ENCODE measurements at regions not wholly inside any gene's neighbourhood (a gene's known extent, or its start where the extent isn't known, plus 50 kb on each side); places are given as distances from the start of the nearest gene placed in this dataset.

- Histone ChIP-seq H3K9me3 (ENCODE audit: control insufficient read depth in 2 of 2, low read length in 2 of 2) (no peaks in the 10 kb centered on the region), H3K4me3 (ENCODE audit: low read length in 2 of 2) (no peak overlapping the region), H3K27ac (ENCODE audit: low read depth in 2 of 2, low read length in 2 of 2) (no peak overlapping the region), H3K9ac (ENCODE audit: low read depth in 1 of 2, low read length in 2 of 2) (no peak overlapping the region), H3K4me1 (ENCODE audit: control insufficient read depth in 2 of 2, insufficient read depth in 2 of 2, low read length in 2 of 2) (no peaks in the 10 kb centered on the region), H3K27me3 (ENCODE audit: control insufficient read depth in 2 of 2, insufficient read depth in 2 of 2, low read length in 2 of 2) (no peaks in the 10 kb centered on the region), H3K36me3 (ENCODE audit: control insufficient read depth in 2 of 2, insufficient read depth in 2 of 2, low read length in 2 of 2) (no peaks in the 10 kb centered on the region)
Measured at GRCh38 chr2:164252568-164253287, 368.6 kb downstream of the GRB14 start.

DNA sequence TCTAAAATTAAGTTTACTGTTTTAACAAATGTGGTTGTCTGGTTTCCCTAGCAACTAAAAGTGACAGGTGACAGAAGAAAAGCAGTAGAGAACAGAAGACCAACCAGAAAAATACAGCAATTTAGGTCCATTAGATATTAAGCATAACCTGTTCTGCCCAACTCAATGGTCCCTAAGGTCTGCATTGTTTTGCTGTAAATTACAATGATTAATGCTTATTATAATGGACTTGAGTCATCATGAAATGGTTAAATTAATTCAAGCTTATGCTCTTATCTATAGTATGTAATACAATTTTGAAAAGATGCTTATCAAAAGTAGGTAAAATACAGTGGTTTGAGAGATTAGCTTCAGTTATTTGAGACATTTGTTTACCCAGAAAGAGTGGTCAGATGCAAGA, 378.0 kb downstream of the GRB14 start:
- Histone ChIP-seq H3K36me3 (ENCODE audit: control insufficient read depth in 2 of 2, insufficient read depth in 2 of 2, low read length in 2 of 2) (no peaks in the 10 kb centered on the region), H3K9ac (ENCODE audit: low read depth in 1 of 2, low read length in 2 of 2) (no peak overlapping the region)

DNA sequence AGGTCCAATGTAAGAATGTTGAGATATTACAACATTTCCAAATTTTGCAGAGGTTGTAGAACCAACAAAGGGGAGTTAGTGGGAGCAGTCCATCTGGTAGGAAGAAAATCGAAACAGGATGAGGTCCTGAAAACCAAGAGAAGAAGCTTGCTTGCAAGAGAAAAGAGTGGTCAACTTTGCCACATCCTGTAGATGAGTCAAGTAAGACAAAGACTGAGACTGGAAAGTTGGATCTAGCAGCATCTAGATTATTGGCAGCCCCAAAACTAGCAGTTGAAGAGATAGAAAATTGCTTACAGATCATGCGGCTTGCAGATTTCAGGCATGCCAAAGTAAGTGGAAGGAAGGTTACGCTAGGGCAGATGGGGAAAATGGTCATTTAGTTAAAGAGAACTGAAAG, 378.9 kb downstream of the GRB14 start:
- H3K4me3 ChIP-seq (ENCODE audit: low read length in 2 of 2) = no peak overlapping the region
- no peaks in the 10 kb centered on the region for H3K4me1 ChIP-seq (ENCODE audit: control insufficient read depth in 2 of 2, insufficient read depth in 2 of 2, low read length in 2 of 2)
- H3K9me3 ChIP-seq (ENCODE audit: control insufficient read depth in 2 of 2, low read length in 2 of 2) = no peaks in the 10 kb centered on the region
- H3K36me3 ChIP-seq (ENCODE audit: control insufficient read depth in 2 of 2, insufficient read depth in 2 of 2, low read length in 2 of 2) = no peaks in the 10 kb centered on the region
- H3K27me3 ChIP-seq (ENCODE audit: control insufficient read depth in 2 of 2, insufficient read depth in 2 of 2, low read length in 2 of 2) = no peaks in the 10 kb centered on the region
- no peak overlapping the region for H3K27ac ChIP-seq (ENCODE audit: low read depth in 2 of 2, low read length in 2 of 2)
- no peak overlapping the region for H3K9ac ChIP-seq (ENCODE audit: low read depth in 1 of 2, low read length in 2 of 2)

More for the DNA sequence above, 378.0 kb downstream of the GRB14 start:
- H3K4me3 ChIP-seq (ENCODE audit: low read length in 2 of 2) = no peak overlapping the region
- H3K27me3 ChIP-seq (ENCODE audit: control insufficient read depth in 2 of 2, insufficient read depth in 2 of 2, low read length in 2 of 2) = no peaks in the 10 kb centered on the region
- H3K9me3 ChIP-seq (ENCODE audit: control insufficient read depth in 2 of 2, low read length in 2 of 2) = no peaks in the 10 kb centered on the region
- H3K4me1 ChIP-seq (ENCODE audit: control insufficient read depth in 2 of 2, insufficient read depth in 2 of 2, low read length in 2 of 2) = no peaks in the 10 kb centered on the region
- no peak overlapping the region for H3K27ac ChIP-seq (ENCODE audit: low read depth in 2 of 2, low read length in 2 of 2)

DNA sequence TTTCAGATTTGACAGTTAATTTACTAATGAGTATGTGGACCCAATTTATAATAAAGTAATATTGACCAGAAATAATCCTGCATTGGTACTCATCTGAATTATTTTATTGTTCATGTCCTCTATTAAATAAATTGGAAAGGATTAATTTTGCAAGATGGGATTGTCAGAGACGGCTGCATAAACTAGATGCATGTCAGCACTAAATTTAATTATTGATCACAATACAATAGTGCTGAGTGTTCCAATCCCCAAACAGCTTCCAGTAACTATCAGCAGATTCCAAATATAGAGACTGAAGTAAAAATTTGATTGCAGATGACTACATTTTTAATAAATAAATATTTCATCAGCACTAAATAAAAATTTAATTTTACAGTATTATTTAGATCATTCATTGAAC, 387.2 kb downstream of the GRB14 start:
- Histone ChIP-seq H3K9me3 (ENCODE audit: control insufficient read depth in 2 of 2, low read length in 2 of 2) (no peaks in the 10 kb centered on the region), H3K27me3 (ENCODE audit: control insufficient read depth in 2 of 2, insufficient read depth in 2 of 2, low read length in 2 of 2) (no peaks in the 10 kb centered on the region), H3K4me1 (ENCODE audit: control insufficient read depth in 2 of 2, insufficient read depth in 2 of 2, low read length in 2 of 2) (no peaks in the 10 kb centered on the region), H3K27ac (ENCODE audit: low read depth in 2 of 2, low read length in 2 of 2) (no peak overlapping the region), H3K4me3 (ENCODE audit: low read length in 2 of 2) (no peak overlapping the region), H3K36me3 (ENCODE audit: control insufficient read depth in 2 of 2, insufficient read depth in 2 of 2, low read length in 2 of 2) (no peaks in the 10 kb centered on the region), H3K9ac (ENCODE audit: low read depth in 1 of 2, low read length in 2 of 2) (no peak overlapping the region)

DNA sequence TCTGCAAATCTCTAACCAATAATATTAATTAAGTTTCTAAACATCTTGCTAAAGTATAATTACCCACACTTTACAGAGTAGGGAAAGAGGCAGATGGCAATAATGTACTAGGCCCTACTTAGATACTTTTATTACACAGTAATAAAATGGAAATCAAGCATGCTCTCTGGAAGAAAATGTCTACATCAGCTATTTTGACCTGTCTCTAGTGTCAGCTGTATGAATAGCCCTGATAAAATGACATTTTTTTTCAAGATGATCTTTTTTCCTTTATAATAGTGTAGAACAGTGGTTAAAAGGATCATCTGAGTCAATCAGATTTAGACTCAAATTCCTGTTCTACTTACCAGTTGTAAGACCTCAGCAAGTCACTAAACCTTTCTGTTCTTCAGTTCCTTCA, 397.3 kb downstream of the GRB14 start:
- H3K27ac ChIP-seq (ENCODE audit: low read depth in 2 of 2, low read length in 2 of 2) = no peak overlapping the region
- H3K4me3 ChIP-seq (ENCODE audit: low read length in 2 of 2) = no peak overlapping the region
- H3K4me1 ChIP-seq (ENCODE audit: control insufficient read depth in 2 of 2, insufficient read depth in 2 of 2, low read length in 2 of 2) = no peaks in the 10 kb centered on the region
- no peaks in the 10 kb centered on the region for H3K36me3 ChIP-seq (ENCODE audit: control insufficient read depth in 2 of 2, insufficient read depth in 2 of 2, low read length in 2 of 2)
- H3K27me3 ChIP-seq (ENCODE audit: control insufficient read depth in 2 of 2, insufficient read depth in 2 of 2, low read length in 2 of 2) = no peaks in the 10 kb centered on the region
- no peaks in the 10 kb centered on the region for H3K9me3 ChIP-seq (ENCODE audit: control insufficient read depth in 2 of 2, low read length in 2 of 2)
- no peak overlapping the region for H3K9ac ChIP-seq (ENCODE audit: low read depth in 1 of 2, low read length in 2 of 2)

GRCh38 chr2:164221473-164221872, 399.8 kb downstream of the GRB14 start:
- Histone ChIP-seq H3K27ac (ENCODE audit: low read depth in 2 of 2, low read length in 2 of 2) (no peak overlapping the region), H3K36me3 (ENCODE audit: control insufficient read depth in 2 of 2, insufficient read depth in 2 of 2, low read length in 2 of 2) (no peaks in the 10 kb centered on the region), H3K4me3 (ENCODE audit: low read length in 2 of 2) (no peak overlapping the region), H3K9ac (ENCODE audit: low read depth in 1 of 2, low read length in 2 of 2) (no peak overlapping the region), H3K27me3 (ENCODE audit: control insufficient read depth in 2 of 2, insufficient read depth in 2 of 2, low read length in 2 of 2) (no peaks in the 10 kb centered on the region), H3K9me3 (ENCODE audit: control insufficient read depth in 2 of 2, low read length in 2 of 2) (no peaks in the 10 kb centered on the region), H3K4me1 (ENCODE audit: control insufficient read depth in 2 of 2, insufficient read depth in 2 of 2, low read length in 2 of 2) (no peaks in the 10 kb centered on the region)

DNA sequence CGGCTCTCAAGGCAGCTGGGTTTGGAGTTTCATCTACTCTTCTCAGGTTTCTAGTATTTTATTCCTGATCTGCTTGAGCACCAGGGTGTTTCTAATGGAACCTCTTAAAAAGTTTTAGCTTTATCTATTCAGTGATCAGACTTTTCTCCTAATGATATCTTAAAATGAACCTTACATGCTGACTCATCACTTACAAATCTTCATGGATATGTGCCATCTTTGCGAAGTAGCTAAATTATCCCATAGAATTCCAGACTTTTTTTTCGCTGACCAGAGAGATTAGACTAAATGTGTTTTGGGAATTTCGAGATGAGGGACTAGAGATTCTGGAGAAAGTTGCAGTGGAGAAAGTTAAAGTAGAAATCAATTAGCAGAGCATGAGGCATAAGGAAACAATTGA, 401.0 kb downstream of the GRB14 start:
- Histone ChIP-seq H3K4me3 (ENCODE audit: low read length in 2 of 2) (no peak overlapping the region), H3K9ac (ENCODE audit: low read depth in 1 of 2, low read length in 2 of 2) (no peak overlapping the region), H3K9me3 (ENCODE audit: control insufficient read depth in 2 of 2, low read length in 2 of 2) (no peaks in the 10 kb centered on the region), H3K4me1 (ENCODE audit: control insufficient read depth in 2 of 2, insufficient read depth in 2 of 2, low read length in 2 of 2) (no peaks in the 10 kb centered on the region), H3K27me3 (ENCODE audit: control insufficient read depth in 2 of 2, insufficient read depth in 2 of 2, low read length in 2 of 2) (no peaks in the 10 kb centered on the region), H3K36me3 (ENCODE audit: control insufficient read depth in 2 of 2, insufficient read depth in 2 of 2, low read length in 2 of 2) (no peaks in the 10 kb centered on the region), H3K27ac (ENCODE audit: low read depth in 2 of 2, low read length in 2 of 2) (no peak overlapping the region)

GRCh38 chr2:164213916-164214315, 407.4 kb downstream of the GRB14 start:
- no peaks in the 10 kb centered on the region for H3K4me1 ChIP-seq (ENCODE audit: control insufficient read depth in 2 of 2, insufficient read depth in 2 of 2, low read length in 2 of 2)
- no peak overlapping the region for H3K9ac ChIP-seq (ENCODE audit: low read depth in 1 of 2, low read length in 2 of 2)
- no peak overlapping the region for H3K27ac ChIP-seq (ENCODE audit: low read depth in 2 of 2, low read length in 2 of 2)
- H3K36me3 ChIP-seq (ENCODE audit: control insufficient read depth in 2 of 2, insufficient read depth in 2 of 2, low read length in 2 of 2) = no peaks in the 10 kb centered on the region
- H3K4me3 ChIP-seq (ENCODE audit: low read length in 2 of 2) = no peak overlapping the region
- no peaks in the 10 kb centered on the region for H3K27me3 ChIP-seq (ENCODE audit: control insufficient read depth in 2 of 2, insufficient read depth in 2 of 2, low read length in 2 of 2)
- H3K9me3 ChIP-seq (ENCODE audit: control insufficient read depth in 2 of 2, low read length in 2 of 2) = no peaks in the 10 kb centered on the region

GRCh38 chr2:164205347-164205746, 415.9 kb downstream of the GRB14 start:
- no peaks in the 10 kb centered on the region for H3K27me3 ChIP-seq (ENCODE audit: control insufficient read depth in 2 of 2, insufficient read depth in 2 of 2, low read length in 2 of 2)
- no peaks in the 10 kb centered on the region for H3K9me3 ChIP-seq (ENCODE audit: control insufficient read depth in 2 of 2, low read length in 2 of 2)
- H3K36me3 ChIP-seq (ENCODE audit: control insufficient read depth in 2 of 2, insufficient read depth in 2 of 2, low read length in 2 of 2) = no peaks in the 10 kb centered on the region
- H3K9ac ChIP-seq (ENCODE audit: low read depth in 1 of 2, low read length in 2 of 2) = no peak overlapping the region
- H3K4me1 ChIP-seq (ENCODE audit: control insufficient read depth in 2 of 2, insufficient read depth in 2 of 2, low read length in 2 of 2) = no peaks in the 10 kb centered on the region
- H3K4me3 ChIP-seq (ENCODE audit: low read length in 2 of 2) = no peak overlapping the region
- no peak overlapping the region for H3K27ac ChIP-seq (ENCODE audit: low read depth in 2 of 2, low read length in 2 of 2)

DNA sequence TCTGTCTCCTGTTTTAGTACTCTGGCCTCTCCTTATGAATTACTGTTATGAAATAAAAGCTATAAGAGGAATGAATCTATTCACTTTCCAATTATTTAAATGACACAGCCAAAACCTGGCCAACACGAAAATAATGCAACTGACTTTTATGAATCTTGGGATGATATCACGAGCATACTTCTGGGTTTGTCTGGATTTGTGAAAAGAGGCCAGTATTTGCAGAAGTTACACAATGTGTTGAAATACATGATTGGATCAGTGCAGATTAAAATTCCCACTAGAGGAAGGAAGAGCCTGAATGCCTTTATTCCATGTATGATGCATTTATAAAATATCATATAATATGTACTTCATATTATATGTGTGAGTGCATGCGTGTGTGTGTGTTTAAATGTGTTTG, 418.2 kb downstream of the GRB14 start:
- no peaks in the 10 kb centered on the region for H3K4me1 ChIP-seq (ENCODE audit: control insufficient read depth in 2 of 2, insufficient read depth in 2 of 2, low read length in 2 of 2)
- H3K4me3 ChIP-seq (ENCODE audit: low read length in 2 of 2) = no peak overlapping the region
- H3K36me3 ChIP-seq (ENCODE audit: control insufficient read depth in 2 of 2, insufficient read depth in 2 of 2, low read length in 2 of 2) = no peaks in the 10 kb centered on the region
- H3K9me3 ChIP-seq (ENCODE audit: control insufficient read depth in 2 of 2, low read length in 2 of 2) = no peaks in the 10 kb centered on the region
- no peak overlapping the region for H3K27ac ChIP-seq (ENCODE audit: low read depth in 2 of 2, low read length in 2 of 2)
- H3K27me3 ChIP-seq (ENCODE audit: control insufficient read depth in 2 of 2, insufficient read depth in 2 of 2, low read length in 2 of 2) = no peaks in the 10 kb centered on the region
- H3K9ac ChIP-seq (ENCODE audit: low read depth in 1 of 2, low read length in 2 of 2) = no peak overlapping the region

DNA sequence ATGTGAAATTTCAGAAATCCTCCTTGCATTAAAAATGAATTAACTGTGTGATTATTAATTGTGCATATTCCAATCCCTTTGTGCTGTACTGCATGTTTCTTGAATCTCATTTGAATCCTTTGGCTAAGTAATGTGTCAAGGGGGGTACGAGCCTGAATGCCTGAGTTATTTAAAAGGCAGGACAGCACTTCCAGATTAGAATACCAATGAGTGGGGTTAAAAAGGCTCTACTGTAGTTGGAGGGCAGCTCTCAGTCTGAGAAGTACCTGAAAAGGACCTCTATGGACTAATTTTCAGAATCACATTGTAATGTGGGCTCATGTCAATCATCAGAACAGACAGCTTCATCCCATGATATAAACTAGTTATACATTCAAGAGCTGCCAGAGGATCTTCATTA, 423.0 kb downstream of the GRB14 start:
- Histone ChIP-seq H3K27me3 (ENCODE audit: control insufficient read depth in 2 of 2, insufficient read depth in 2 of 2, low read length in 2 of 2) (no peaks in the 10 kb centered on the region), H3K9ac (ENCODE audit: low read depth in 1 of 2, low read length in 2 of 2) (no peak overlapping the region), H3K9me3 (ENCODE audit: control insufficient read depth in 2 of 2, low read length in 2 of 2) (no peaks in the 10 kb centered on the region), H3K27ac (ENCODE audit: low read depth in 2 of 2, low read length in 2 of 2) (no peak overlapping the region), H3K36me3 (ENCODE audit: control insufficient read depth in 2 of 2, insufficient read depth in 2 of 2, low read length in 2 of 2) (no peaks in the 10 kb centered on the region), H3K4me3 (ENCODE audit: low read length in 2 of 2) (no peak overlapping the region), H3K4me1 (ENCODE audit: control insufficient read depth in 2 of 2, insufficient read depth in 2 of 2, low read length in 2 of 2) (no peaks in the 10 kb centered on the region)
